COLO829 (cell line): ENCODE measurements at regions not wholly inside any gene's neighbourhood (a gene's known extent, or its start where the extent isn't known, plus 50 kb on each side); places are given as distances from the start of the nearest gene placed in this dataset.

Source experiments
- DNase-seq: peaks from one replicate; pipeline ENCODE4 v3.0.0; 2012; ENCODE audit warnings: low spot score

DNA sequence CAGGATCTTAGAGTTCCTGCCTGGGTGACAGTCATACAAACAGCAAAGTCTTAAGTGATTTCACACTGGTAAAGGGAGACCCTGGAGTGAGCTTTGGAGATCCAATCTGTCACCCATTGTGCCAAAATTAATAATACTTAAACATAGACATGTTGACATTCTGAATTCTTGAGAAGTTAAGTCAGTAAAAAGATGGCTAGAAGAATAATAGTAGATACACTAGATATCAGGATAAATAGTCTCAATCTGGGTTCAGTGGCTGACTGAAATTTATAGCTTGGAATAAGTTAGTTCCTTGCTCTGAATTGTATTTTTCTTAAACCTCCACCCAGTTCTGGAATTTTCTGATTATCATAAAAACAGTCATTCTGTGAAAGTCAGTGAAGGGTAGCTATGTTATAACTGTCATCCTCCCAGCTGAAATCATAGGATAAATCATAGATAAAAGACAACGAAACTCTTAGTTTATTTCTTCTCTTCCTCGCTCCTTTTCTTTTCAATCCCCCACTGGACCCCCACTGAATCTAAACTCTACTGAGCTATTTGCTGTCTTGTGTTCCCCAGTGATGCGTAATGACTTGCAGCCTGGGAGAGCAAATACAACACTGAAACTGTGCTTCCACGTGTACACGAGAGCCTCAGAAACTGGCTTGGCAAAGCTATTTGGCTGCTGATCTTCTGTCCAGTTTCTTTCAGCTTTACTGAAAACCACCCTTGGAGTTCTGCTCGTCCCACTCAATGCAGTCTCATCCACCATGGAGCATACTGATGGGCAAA is 175.4 kb upstream of the TP63 start:
- DNase-seq: no peak

DNA sequence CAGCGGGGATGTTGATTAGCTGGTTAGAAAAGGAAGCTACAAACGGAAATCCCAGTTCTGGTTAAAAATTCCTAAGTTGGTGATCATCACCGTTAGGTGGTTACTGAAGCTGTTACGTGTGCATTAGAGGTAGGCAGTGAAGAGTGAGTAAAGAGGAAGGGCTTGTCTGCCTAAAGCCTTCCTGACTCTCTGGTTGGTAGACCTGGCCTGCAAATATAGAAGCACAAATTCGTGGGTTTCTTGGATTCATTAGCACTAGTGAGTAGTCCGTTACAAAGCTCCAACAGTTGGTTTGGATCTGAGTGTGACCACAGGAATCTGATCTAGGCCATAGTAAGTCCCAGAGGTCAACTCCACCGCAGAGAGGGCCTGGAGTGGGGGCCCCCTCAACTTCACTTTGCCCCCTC is 174.0 kb upstream of the TP63 start:
- DNase-seq: no peak

DNA sequence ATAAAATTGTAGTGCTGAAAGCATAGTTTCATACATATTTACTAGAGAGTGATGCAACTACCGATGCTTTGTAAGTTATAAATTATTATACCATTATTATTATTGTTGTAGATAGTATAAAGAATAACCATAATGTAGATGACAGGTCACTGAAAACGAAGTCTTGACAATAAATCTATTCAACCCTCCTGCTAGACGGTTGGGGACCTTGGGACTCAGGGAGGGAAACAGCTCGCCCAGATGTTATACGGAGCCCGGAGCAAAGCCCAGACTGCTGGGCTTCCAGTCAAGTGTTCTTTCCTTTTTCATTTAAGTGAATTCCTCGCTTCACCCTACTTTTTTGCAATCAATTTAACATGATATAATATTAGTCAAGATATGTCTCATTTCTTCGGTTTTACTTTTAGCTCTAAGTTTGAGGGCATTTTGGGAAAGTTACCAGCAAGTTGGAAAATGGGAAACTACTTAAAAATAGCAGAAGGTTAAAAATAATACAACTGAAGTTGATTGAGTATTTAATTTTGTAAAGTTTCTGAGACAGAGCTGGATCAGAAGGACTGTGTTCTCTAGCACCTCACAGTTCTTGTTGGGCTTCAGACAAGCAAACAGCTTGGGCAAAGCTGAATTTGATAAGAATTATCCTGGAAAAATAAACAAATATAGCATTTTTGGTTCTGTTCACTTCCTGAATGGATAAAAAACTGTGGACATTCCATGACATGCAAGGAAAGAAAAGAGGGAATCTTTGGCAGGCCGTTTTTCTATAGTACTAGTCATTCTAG is 173.4 kb upstream of the TP63 start:
- no peak for DNase-seq

DNA sequence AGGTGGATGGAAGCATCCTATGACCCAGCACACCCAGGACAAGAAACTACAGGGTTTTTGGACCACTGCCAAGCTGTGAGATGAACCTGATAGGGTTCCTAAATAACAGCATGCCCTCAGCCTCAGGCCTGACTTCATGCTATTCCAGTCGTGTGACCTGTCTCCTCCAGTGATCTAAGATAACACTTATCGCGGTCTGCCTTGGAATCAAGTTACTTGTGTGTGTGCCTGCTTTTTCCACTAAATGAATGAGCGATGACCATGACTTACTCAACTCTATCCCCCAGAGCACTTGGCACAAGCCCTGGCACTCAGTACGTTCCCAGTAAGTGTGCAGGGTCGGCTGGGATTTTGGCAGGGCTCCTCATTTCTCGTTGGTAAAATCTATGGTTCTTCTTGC is 172.7 kb upstream of the TP63 start:
- no peak for DNase-seq

DNA sequence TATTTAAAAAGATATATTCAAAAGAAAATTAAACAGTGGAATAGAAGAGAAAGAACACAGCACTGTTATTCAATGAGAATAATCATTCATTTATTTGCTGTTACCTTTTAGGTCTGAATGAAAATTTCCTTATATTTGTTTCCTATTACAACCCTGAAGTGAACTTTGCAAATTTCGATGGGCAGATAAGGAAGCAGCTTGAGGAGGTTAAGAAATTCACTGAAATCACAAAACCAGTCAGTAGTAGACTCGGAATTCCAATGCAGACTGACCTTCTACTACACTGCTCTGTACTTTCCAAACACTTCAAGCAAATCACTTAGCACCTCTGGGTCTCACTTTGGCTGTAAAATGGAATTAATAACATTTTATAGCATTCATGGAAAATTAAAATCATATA is 172.0 kb upstream of the TP63 start:
- DNase-seq: no peak

DNA sequence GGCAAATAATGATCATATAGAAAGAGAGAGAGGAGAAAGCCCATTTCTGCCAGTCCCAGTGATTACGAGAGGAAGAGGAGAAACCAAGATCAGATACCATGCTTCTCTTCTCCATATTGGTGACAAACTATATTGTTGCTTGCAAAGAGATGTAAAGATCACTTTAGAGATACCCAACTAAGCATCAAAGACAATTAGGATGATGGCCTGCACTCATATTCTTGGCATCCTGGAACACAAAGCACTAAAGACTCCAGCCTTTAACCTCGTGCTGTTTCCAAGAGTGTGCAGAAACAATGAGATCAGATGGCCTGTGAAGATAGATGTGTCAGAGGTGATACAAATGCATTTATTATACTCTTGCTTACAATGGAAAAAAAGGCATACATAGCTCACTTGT is 170.7 kb upstream of the TP63 start:
- DNase-seq: no peak

DNA sequence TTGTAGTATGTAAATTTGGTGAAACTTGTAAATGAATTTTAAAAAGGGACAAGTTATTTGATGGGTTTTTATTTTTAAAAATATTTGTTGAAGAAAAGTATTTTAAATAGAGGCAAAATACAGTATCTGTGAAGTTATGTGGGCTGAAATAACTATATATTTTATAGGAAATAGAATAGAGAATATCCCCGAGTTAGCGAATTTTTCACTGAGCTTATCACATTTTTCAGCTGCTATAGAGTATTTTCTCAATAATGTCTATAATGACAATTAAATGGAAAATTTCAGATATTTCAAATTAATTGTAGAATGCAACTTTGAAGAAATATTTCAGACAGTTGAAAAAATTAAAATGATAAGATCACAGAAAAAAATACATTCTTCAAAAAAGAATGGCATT is 166.4 kb upstream of the TP63 start:
- no peak for DNase-seq

DNA sequence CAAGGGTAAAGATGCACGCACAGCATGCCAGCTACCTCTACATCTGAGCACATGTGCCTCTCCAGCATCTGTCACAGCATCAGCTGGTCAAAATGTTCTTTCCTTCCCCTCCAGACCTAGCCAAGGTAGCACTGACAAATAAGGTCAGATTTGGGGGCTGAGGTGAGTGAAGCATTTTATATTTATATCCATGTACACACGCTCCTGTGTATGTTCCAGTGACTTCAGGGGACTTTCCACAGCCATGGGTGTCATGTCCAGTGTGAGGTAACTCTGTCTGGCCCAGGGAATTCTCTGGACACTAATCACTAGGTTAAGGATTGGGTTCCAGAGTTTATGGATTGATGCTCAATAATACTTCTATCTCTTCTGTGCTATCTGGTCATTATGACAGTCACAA is 165.2 kb upstream of the TP63 start:
- DNase-seq: no peak

DNA sequence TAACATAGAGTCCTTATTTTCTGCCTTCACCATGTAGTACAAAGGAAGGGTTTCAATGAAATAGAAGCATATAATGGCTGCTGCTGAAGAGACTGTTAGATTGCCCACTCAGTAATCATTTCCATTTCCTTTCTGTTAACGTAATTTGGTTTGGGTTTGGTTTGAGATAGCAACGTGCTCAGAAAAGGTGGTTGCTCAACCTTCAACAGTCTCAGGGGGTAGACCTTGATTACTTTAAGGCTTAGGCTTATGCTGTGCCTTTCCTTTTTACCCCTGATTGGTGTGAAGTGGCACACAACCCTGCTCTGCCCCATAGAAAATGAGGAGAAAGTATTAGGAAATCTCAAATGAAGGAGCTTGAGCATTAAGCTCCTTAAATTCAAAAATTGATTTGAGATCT is 163.7 kb upstream of the TP63 start:
- peak; percentile 4 for DNase-seq

DNA sequence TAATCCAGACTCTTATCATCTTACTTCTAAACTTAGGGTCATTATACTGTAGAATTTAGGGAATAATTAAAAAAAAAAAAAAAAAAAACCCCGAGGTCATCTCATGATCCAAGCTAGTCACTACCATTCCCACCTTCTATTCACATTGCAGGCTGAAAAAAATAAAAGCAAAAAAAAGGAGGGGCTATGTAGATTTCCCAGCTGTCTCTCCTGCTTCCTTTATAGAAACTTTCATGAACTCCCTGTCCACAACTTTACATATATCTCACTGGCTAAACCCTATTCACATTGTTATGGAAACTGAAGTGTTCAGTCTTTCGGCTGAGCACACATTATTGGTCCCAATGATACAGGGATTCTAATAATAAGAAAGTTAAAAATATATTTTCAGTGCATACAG is 156.2 kb upstream of the TP63 start:
- no peak for DNase-seq

DNA sequence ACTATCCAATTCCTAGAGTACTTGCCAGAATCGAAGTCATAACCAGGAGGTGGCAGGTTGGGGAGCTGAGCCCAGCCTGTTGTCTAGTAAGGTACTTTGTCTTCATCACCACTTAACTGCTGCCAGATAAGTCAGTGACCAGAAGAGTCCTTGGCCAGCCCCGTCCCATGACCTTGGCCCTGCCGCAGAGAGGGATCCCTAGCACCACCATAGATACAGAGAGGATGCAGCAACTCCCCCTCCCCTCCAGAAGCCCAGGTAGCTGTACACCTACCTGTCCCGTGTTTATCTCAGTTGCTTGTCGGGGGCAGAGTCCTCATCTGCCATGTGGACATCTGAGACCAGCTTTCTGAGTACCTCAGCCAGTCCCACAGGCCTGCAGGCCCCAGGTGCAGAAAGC is 153.6 kb upstream of the TP63 start:
- no peak for DNase-seq

DNA sequence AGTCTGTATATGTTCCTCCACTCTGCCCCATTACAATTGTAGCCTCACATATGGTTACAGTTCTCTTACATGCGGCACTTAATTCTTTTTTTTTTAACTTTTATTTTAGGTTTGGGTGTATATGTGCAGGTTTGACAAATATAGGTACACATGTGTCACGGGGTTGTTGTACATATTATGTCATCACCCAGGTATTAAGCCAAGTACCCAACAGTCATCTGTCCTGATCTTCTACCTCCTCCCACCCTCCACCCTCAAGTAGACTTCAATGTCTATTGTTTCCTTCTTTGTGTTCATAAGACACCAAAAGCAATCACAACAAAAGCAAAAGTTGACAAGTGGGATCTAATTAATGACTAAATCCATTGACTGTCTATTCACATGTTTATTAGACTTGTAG is 144.6 kb upstream of the TP63 start:
- no peak for DNase-seq

DNA sequence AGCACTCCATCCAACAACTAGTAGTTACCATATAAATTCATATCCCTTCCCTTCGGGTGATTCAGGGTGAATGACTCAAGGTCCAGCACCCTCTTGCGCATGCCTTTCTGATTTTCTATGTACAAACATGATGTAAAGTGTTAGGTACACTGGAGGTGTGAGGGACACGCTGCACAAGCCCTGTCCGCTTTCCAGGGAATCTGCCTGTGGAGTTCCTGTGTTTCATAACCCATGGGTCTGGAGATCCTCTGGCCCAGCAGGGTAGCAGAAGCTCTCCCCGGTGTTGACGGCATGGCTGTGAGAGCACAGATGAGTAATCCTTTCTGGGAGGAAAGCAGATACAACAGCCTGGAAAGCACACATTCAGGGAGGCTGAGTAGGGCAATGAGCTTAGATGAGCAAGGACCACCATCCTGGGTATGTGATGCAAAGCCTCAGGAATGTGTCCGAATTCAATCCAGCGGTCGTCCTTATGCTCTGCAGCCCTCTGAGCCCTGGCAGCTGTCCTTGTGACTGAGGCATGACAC is 142.9 kb upstream of the TP63 start:
- DNase-seq: no peak

DNA sequence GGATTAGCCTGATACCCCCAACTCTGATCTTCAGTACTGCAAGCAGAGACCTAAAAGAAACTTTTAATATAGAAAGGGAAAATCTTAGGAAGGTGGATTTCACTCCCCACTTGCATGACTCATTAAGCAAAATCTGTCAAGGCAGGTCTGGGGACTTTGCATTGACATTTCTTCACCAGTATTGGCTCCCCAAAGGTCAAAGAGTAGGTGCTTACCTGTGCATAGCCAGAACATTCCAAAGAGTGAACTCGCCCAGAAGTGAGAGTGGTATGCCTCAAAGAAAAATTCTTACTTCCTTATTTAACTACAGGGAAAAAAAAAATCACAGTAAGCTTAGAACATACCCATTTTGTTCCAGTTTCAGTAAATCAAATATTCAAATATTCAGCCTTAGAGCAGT is 140.9 kb upstream of the TP63 start:
- DNase-seq: no peak

DNA sequence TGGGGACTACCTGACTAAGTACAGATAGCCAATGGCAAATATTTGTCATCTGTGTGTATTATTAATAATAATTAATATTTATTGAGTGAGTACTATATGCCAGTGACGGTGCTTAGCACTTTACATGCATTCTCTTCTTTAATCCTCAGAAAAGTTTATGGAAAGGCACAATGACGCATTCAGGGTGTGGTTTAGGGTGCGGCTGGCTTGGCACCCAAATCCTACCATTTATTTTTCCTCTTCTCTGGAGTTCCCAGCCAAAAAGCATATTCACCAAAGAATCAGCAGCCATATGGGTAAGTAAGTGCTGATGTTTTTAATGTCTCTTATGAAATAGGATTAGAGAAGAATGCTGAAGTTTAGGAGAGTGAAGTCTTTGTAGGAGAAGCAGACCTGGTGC is 140.4 kb upstream of the TP63 start:
- DNase-seq: no peak

DNA sequence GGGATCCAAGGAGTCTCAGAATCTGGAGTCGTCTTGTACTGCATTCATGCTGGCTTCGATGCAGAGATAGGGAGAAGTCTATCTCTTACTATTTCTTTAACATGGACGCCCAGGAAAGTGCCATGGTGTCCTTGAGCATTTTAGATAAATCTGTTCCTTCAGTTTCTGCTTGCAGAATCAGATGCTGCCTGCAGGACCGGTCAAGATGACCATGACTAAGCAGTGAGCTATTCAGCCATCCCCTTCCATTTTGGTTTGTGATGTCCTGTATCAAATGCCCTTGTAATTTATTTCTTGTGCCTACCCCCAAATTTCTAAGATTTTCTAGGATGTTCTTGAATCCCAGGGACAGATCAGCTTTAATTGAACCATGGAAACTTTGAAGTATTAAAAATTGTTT is 139.4 kb upstream of the TP63 start:
- DNase-seq: no peak

DNA sequence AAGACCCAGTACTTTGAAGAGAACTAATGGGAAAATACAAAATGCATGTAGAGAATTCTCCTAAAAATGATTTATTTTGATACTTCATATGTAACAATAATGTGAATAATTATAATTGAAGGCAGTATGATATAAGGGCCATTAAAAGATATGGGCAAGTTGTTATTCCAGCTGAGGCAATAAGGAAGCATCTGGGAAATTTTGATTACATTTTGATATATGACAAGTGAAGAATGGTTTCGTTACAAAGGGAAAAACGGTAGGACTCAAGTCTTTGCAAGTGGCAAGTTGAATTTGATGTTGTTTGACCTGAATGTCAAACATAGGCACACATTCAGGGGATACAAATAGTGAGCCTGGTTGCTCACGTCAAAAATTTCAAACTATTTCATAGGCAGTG is 137.9 kb upstream of the TP63 start:
- DNase-seq: no peak

DNA sequence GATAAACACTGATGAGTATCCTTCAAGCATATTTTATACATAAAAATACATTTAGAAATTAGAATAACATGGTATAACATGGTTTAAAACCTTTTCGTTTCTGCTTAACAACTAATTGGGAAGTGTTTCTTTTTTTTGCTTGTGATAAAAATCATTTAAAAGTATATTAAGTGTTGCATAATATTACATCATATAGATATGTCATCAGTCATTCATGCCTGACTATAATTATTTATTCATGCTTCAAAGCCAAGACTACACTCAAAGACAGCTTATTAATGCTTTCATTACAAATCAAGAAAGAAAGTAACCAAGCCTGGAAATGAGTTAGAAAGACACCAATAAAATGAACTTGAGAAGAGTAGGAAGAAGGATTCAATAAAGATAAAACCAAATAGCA is 136.6 kb upstream of the TP63 start:
- DNase-seq: no peak

DNA sequence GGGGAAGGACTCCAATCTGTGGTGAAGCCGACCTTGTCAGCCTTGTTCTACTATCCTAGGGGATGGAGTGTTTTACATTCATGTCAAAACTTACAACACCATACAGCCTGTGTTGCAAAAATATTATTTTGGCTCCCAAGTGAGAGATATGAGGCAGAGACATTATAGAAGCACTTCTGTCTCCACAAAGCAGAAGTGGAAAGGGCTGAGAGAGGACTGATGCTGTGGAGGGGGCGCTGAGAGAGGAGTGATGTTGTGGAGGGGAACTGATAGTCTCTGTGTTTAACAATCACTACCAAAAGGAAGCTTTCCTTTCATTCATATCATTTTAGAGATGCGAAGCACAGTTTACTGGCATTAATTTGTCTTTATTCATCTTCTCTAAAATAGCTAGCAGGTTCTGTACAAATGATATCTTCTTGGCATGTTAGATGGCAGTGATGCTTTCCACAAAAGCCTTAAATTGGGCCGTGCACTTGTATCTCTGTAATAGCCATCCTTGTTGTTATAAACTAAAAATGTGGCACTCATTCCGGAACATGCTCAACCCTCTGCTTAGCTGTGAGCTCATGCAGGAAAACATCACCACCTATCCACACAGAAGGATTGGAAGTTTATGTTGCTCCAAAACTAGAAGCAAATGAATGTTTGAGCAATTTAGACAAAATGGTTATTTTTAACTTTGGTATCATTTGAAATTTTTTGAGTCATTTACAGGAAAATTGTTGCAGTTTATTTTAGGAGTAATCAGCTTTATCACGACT is 134.6 kb upstream of the TP63 start:
- no peak for DNase-seq

DNA sequence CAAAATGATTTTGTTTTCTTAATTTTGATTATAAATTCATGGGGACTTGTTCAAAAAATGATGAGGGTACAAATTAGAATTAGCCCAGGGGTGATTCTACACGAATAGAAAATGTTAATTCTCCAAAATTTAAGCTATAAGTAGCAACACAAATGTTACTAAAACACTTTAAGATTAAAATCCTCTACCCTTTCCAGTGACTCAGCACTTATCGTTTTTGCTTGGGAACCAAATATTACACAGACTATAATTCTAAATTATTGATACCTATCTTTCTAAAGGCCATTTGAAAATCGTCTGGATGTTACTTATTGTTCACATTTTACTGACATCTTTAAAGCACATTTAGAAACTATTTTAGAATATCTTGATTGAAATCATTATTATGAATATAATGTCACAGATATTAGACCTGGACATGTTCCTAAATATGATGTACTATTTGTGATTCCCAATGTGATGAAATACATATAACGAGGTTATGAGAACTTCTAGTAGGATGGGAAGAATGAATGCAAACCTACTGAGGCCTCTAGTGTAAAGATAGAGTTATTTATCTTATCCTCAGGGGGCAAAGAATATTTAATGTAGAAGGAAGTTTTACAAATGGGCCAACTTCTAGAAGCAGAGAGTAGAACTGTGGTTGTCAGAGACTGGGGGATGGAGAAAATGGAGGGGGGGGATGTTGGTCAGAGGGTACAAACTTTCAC is 132.0 kb upstream of the TP63 start:
- no peak for DNase-seq

DNA sequence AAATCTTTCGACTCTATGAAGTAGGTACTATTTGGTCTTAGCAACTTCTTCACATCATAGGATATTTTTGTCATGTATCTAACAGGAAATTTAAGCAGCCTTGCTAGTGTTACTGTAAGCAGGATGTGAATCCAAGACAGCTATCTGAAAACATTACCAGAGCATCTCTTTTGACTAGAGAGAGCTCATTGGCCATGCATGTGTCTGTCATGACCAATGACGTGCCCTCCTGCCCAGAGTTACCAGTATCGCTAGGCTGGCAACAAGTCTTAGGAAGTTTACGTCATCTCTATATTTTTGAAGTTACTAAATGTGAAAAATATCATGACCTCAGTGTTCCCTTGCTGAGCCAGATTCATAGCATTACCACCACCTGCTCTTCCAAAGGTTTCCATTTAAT is 130.9 kb upstream of the TP63 start:
- DNase-seq: no peak

DNA sequence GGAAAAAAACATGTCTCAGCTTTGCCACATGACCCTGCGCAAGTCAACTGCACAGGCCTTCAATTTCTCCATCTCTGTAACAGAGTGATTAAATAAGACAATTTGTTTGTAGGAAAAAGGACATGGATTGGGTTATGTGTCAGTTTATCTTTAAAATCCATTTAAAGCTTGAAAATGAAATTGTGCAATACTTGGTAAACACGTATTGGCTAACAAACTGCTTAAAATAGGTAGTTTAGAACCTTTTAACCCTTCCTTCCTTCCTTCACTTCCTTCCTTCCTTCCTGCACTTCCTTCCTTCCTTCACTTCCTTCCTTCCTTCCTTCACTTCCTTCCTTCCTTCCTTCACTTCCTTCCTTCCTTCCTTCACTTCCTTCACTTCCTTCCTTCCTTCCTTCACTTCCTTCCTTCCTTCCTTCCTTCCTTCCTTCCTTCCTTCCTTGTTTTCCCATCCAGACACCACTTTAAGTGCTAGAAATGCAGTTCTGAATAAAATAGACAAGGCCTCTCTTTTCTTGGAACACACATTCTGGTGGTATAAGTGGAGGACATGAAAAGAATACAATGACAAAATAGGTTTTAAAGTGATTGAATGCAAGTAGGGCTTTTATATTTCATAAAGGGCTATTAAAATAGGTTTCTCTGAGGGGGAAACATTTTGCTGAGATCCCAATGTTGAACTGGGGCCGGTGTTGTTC is 130.2 kb upstream of the TP63 start:
- DNase-seq: no peak
